ENCODE measurements at regions not wholly inside any gene's neighbourhood (a gene's known extent, or its start where the extent isn't known, plus 50 kb on each side); places are given as distances from the start of the nearest gene placed in this dataset.

DNA sequence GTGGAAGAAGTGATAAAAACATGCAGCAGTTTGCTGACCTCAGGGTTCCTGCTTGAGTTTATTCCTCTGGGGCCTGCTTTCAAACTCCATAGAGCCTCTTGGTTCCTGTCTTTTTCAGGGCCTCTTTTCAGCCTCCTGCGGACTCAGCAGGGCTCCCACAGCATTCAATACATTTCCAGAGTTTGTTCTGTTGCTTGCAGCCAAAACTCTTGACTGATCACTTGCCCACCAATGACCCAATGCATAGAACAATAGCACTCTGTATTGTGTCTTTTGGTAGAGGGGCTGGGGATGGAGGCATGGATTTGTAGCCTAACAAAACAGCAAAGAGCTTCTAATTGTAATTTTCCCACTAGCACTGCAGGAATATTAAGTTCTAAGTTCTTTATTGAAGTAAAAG is 50.8 kb upstream of the CREB5 start:
- DNase-seq (ENCODE audit: low read depth) = no peak

DNA sequence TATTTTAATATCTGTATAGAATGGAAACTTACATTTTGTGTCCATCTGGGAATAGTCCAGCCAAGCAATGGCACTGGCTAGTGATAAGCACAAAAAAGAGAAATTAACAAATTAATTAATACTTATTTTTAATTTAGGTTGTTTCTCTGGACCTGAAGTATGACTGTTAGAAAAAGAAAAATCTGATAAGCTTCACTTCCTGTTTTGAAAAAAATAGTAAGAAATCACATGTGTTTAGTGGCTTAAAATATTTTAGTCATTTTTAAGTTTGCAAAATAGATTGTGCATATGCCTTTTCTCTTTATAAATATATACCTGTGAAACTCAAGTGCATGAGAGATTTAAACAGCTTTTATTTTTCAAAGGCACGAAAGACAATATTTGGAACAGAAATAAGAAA is 50.1 kb upstream of the CREB5 start:
- DNase-seq (ENCODE audit: low read depth) = no peak
